Neural crest cell (in vitro differentiated cells): ENCODE measurements at regions not wholly inside any gene's neighbourhood (a gene's known extent, or its start where the extent isn't known, plus 50 kb on each side); places are given as distances from the start of the nearest gene placed in this dataset.

ENCODE experiments used
- DNase-seq: peaks from one replicate; pipeline ENCODE4 v3.0.0; 2021; ENCODE audit warnings: low read depth, mixed read lengths, low spot score
- H3K27ac Mint-ChIP-seq: one replicate; pipeline ENCODE4 v1.8.0; 2021; ENCODE audit warnings: mild to moderate bottlenecking, mixed read lengths; ENCODE audit not compliant: unreplicated experiment
- H3K27me3 Mint-ChIP-seq: 2 replicates; pipeline ENCODE4 v1.8.0; 2021; ENCODE audit warnings: low read depth, mild to moderate bottlenecking, mixed read lengths
- H3K36me3 Mint-ChIP-seq: 2 replicates; pipeline ENCODE4 v1.8.0; 2021; ENCODE audit warnings: low read depth, mild to moderate bottlenecking, mixed read lengths
- H3K4me1 Mint-ChIP-seq: 2 replicates; pipeline ENCODE4 v1.8.0; 2021; ENCODE audit warnings: mixed read lengths
- H3K4me3 Mint-ChIP-seq: one replicate; pipeline ENCODE4 v1.8.0; 2021; ENCODE audit warnings: mild to moderate bottlenecking, mixed read lengths
- H3K9me3 Mint-ChIP-seq: 2 replicates; pipeline ENCODE4 v1.8.0; 2021; ENCODE audit warnings: mixed read lengths
- TF ChIP-seq, protein P1 (sequence below): fragments of 200-600 bp; sonication (generic); conservative IDR thresholded peaks from 2 replicates; pipeline ENCODE4 v1.5.0; 2021; ENCODE audit warnings: antibody characterized with exemption, mild to moderate bottlenecking

DNA sequence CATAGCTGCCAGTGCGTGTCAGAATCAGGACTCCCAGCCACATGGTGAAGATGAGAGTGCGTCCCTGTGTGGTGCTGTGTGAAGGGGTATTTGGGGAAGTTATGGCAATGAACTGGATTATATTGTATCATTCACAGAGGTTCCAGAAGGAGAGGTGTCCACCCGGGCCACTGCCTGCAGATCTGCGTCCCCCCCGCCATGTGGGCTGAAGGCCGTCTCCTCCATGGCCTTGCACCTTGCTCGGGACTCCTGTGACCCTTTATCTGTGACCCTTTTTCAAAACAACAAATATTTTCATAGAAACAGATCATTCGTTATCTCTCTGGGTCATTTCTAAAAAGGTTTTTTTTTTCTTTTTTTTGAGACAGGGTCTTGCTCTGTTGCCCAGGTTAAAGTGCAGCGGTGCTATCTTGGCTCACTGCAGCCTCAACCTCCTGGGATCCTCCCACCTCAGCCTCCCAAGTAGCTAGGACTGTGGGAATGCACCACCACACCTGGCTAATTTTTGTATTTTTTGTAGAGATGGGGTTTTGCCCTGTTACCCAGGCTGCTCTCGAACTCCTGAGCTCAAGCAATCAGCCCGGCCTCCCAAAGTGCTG lies 120.2 kb upstream of the ERRFI1 start:
- peaks cover 21% of the 10 kb centered on the region for H3K4me1 Mint-ChIP-seq
- no peaks in the 10 kb centered on the region for H3K9me3 Mint-ChIP-seq

DNA sequence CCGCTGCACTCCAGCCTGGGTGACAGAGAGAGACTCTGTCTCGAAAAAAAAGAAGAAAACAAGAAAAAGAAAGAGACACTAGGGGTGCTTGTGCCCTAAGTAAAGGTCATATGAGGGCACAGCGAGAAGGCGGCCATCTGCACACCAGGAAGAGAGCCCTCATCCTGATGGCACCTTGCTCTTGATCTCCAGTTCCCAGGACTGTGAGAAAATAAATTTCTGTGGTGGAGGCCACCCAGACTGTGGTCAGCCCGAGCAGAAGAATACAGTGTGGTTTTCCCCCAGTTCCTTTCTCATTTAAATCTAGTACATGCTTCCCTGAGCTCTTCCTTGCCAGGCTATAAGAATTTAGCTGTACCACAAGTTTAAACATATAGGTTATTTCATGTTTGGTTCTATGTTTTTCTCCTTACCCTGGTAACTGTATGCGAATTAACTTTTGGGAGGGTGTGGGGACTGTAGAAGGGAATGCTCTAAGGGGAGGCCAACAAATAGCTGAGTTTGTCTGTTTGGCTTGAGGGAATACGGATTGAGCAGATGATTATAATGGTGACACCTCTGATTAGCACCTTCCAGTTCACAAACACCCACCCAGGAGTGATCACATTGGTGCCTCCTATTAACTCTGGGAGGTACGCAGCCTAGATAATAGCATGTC lies 119.6 kb upstream of the ERRFI1 start:
- Mint-ChIP-seq H3K4me1 (peaks cover 20% of the 10 kb centered on the region), H3K27me3 (no peaks in the 10 kb centered on the region), H3K9me3 (no peaks in the 10 kb centered on the region), H3K27ac (no peak overlapping the region), H3K36me3 (no peaks in the 10 kb centered on the region), H3K4me3 (no peak overlapping the region)
- TF ChIP-seq, protein P1, sequence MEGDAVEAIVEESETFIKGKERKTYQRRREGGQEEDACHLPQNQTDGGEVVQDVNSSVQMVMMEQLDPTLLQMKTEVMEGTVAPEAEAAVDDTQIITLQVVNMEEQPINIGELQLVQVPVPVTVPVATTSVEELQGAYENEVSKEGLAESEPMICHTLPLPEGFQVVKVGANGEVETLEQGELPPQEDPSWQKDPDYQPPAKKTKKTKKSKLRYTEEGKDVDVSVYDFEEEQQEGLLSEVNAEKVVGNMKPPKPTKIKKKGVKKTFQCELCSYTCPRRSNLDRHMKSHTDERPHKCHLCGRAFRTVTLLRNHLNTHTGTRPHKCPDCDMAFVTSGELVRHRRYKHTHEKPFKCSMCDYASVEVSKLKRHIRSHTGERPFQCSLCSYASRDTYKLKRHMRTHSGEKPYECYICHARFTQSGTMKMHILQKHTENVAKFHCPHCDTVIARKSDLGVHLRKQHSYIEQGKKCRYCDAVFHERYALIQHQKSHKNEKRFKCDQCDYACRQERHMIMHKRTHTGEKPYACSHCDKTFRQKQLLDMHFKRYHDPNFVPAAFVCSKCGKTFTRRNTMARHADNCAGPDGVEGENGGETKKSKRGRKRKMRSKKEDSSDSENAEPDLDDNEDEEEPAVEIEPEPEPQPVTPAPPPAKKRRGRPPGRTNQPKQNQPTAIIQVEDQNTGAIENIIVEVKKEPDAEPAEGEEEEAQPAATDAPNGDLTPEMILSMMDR = no peak
- no peak for DNase-seq

More for the DNA sequence above, 120.2 kb upstream of the ERRFI1 start:
- Mint-ChIP-seq H3K27ac (no peak overlapping the region), H3K27me3 (no peaks in the 10 kb centered on the region), H3K4me3 (no peak overlapping the region), H3K36me3 (no peaks in the 10 kb centered on the region)
- no peak for DNase-seq
- TF ChIP-seq, protein P1 = no peak

DNA sequence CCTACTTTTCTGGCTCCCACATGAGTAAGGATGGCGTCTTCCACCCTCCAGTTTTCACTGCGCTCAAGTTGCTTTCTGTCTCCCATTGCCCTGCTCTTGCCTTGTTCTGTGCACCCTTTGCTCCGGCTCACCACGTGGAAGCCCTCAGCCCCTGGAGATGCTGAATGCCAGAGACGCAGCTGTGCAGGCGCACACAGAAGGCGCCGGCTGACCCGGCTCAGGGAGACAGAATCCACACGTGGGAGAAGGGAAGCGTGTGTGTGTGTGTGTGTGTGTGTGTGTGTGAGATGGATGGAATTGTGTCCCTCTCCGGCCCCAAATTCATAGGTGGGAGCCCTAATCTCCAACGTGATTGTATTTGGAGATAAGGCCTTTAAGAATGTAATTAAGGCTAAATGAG lies 118.2 kb upstream of the ERRFI1 start:
- TF ChIP-seq, protein P1 = no peak
- no peaks in the 10 kb centered on the region for H3K9me3 Mint-ChIP-seq
- no peak overlapping the region for H3K4me3 Mint-ChIP-seq
- no peaks in the 10 kb centered on the region for H3K36me3 Mint-ChIP-seq
- peaks cover 23% of the 10 kb centered on the region for H3K4me1 Mint-ChIP-seq
- H3K27ac Mint-ChIP-seq = no peak overlapping the region
- H3K27me3 Mint-ChIP-seq = no peaks in the 10 kb centered on the region
- DNase-seq = no peak

DNA sequence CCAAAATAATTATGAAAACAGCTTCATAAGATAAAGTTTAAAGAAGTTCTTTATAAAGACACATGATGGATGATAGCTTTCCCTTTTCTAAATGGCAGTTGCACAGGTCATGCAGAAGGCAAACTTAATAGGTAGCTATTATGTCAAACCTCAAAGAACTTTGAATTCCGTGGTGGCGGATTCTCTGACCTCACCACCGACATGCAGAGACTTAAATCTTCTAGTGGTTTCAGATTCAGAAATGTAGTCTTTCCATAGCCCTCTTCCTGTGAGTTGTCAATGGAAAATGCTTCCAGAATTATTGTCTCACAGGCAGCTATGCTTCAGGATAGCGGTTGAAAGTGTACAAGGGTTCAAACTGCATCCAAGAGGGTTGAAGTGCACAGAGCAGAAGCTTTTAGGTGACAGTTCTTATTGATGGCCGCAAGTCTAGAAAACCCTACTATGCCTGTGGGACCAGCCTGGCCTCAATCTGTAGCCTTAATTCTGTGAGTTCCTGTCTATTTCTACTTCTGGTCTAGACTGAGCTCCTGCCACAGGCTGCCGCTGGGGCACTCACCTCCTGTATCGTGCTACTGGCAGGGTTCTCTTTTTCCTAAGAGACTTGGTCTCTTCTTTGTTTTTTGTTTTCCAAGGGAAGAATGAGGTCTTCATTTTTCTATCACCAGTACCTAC lies 117.0 kb upstream of the ERRFI1 start:
- TF ChIP-seq, protein P1 = no peak
- peaks cover 30% of the 10 kb centered on the region for H3K4me1 Mint-ChIP-seq
- DNase-seq = no peak

DNA sequence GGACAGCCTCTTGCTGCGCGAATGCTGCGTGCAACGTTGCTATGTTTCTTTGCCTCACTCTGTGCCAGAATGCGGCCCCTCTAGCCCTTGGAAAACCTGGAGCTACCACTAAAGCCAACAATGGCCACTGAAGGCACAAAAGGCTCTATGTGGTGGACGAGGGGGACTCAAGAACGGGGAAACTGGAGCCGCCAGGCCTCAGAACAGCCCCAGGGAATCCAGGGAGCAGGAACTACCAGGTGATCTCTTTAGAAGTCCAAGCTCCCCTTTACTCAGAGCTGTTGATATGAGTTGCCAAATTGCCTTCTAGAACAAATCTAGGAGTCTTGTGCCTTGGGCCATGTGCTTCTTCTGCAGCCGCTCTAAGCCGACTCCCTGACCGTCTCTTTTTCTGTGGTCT lies 113.8 kb upstream of the ERRFI1 start:
- H3K27me3 Mint-ChIP-seq = no peaks in the 10 kb centered on the region
- H3K27ac Mint-ChIP-seq = peak overlapping the region; percentile 12
- no peak overlapping the region for H3K4me3 Mint-ChIP-seq
- DNase-seq = no peak
- TF ChIP-seq, protein P1 = no peak
- peaks cover 37% of the 10 kb centered on the region for H3K4me1 Mint-ChIP-seq
- H3K36me3 Mint-ChIP-seq = no peaks in the 10 kb centered on the region
- H3K9me3 Mint-ChIP-seq = no peaks in the 10 kb centered on the region

More for the DNA sequence above, 117.0 kb upstream of the ERRFI1 start:
- no peaks in the 10 kb centered on the region for H3K27me3 Mint-ChIP-seq
- no peaks in the 10 kb centered on the region for H3K9me3 Mint-ChIP-seq
- H3K4me3 Mint-ChIP-seq = no peak overlapping the region
- H3K27ac Mint-ChIP-seq = peak overlapping the region; percentile 62
- no peaks in the 10 kb centered on the region for H3K36me3 Mint-ChIP-seq
